HCT116 (cell line): ENCODE measurements at regions not wholly inside any gene's neighbourhood (a gene's known extent, or its start where the extent isn't known, plus 50 kb on each side); places are given as distances from the start of the nearest gene placed in this dataset.

Source experiments
- ATAC-seq: fragments of 200-7000 bp; cut with Tn5 transposase; 2 replicates; pipeline ENCODE4 v1.9.1; 2020; ENCODE audit warnings: mild to moderate bottlenecking, moderate library complexity
- BruUV-seq: library from RNA; stranded (reverse); fragments of 400-500 nt; replicated peaks from 2 replicates; lab custom pipeline; 2021; lab: Mats Ljungman, UMichigan
- CTCF ChIA-PET: fragments of 300-600 bp; sonication (Branson Sonifier 250); formaldehyde crosslinking; loops from one replicate; lab custom pipeline; 2021; ENCODE audit warnings: antibody characterized with exemption; lab: Charles Lee
- POLR2A ChIA-PET: fragments of 300-600, 350-600 bp; sonication (Branson Sonifier 250); formaldehyde crosslinking; loops from one replicate; lab custom pipeline; 2021; ENCODE audit warnings: antibody characterized with exemption; lab: Charles Lee
- RAD21 ChIA-PET, 2 experiments: fragments of 300-600 bp; sonication (Branson Sonifier 250); formaldehyde crosslinking; loops; one replicate each; lab custom pipeline; 2023; ENCODE audit warnings: low total read pairs in 2 of 2; ENCODE audit not compliant: uncharacterized antibody in 2 of 2, unreplicated experiment in 2 of 2, low non-redundant PET in 1 of 2; lab: Charles Lee
- DNase-seq: peaks from one replicate; pipeline ENCODE4 v3.0.0-alpha.2; 2010; ENCODE audit warnings: low read depth, low spot score
- H2AFZ ChIP-seq: fragments of 200-600 bp; shearing (Covaris generic), sonication (generic); 2 replicates; pipeline ENCODE4 v1.6.1; 2017; ENCODE audit warnings: low read depth, mixed run types, mixed read lengths, antibody characterized with exemption, low read length; ENCODE audit not compliant: poor library complexity, severe bottlenecking
- H3K27ac ChIP-seq: 2 replicates; pipeline ENCODE4 v1.5.1; 2012; ENCODE audit warnings: low read depth, low read length
- H3K27me3 ChIP-seq: fragments of 200-600 bp; sonication (generic); 2 replicates; pipeline ENCODE4 v1.6.1; 2016; ENCODE audit warnings: mixed run types, low read length, mixed read lengths; ENCODE audit not compliant: insufficient read depth
- H3K36me3 ChIP-seq, 2 experiments: fragments of 200-500 bp in 1 of 2; fragments of 200-600 bp in 1 of 2; sonication (Bioruptor generic) in 1 of 2; sonication (generic) in 1 of 2; 2 replicates each; pipeline versions ENCODE4 v1.5.1 to v1.6.1; 2014 to 2016; ENCODE audit warnings: low read length in 2 of 2, inconsistent platforms in 1 of 2, mixed read lengths in 1 of 2, mixed run types in 1 of 2; ENCODE audit not compliant: insufficient read depth in 2 of 2, control insufficient read depth in 1 of 2
- H3K4me1 ChIP-seq, 2 experiments: fragments of 200-600 bp in 1 of 2; sonication (generic) in 1 of 2; 2 replicates each; pipeline versions ENCODE4 v1.5.1 to v1.6.1; 2012 to 2017; ENCODE audit warnings: low read length in 2 of 2, inconsistent platforms in 1 of 2, mild to moderate bottlenecking in 1 of 2, mixed read lengths in 1 of 2, mixed run types in 1 of 2, moderate library complexity in 1 of 2; ENCODE audit not compliant: insufficient read depth in 2 of 2, control insufficient read depth in 1 of 2
- H3K4me2 ChIP-seq: fragments of 200-600 bp; sonication (generic); 2 replicates; pipeline ENCODE4 v1.6.1; 2017; ENCODE audit warnings: mixed run types, low read length, mixed read lengths
- H3K4me3 ChIP-seq, 2 experiments: fragments of 200-600 bp in 1 of 2; sonication (generic) in 1 of 2; replicated peaks in 1 of 2; 2 replicates each; pipeline ENCODE4 v1.5.1; 2011 to 2016; ENCODE audit warnings: low read length in 2 of 2, control low read depth in 1 of 2, low read depth in 1 of 2, mild to moderate bottlenecking in 1 of 2, mixed read lengths in 1 of 2, mixed run types in 1 of 2
- H3K79me2 ChIP-seq: fragments of 200-600 bp; sonication (generic); 2 replicates; pipeline ENCODE4 v1.6.1; 2017; ENCODE audit warnings: mild to moderate bottlenecking, mixed run types, low read length, moderate library complexity, mixed read lengths; ENCODE audit not compliant: insufficient read depth
- H3K9ac ChIP-seq: fragments of 200-600 bp; sonication (generic); 2 replicates; pipeline ENCODE4 v1.6.1; 2016; ENCODE audit warnings: low read length, mixed read lengths
- H3K9me2 ChIP-seq: fragments of 200-600 bp; sonication (generic), shearing (Covaris generic); 2 replicates; pipeline ENCODE4 v1.6.1; 2017; ENCODE audit warnings: mixed run types, mild to moderate bottlenecking, moderate library complexity; ENCODE audit not compliant: insufficient read depth
- H3K9me3 ChIP-seq, 2 experiments: fragments of 200-500 bp in 1 of 2; fragments of 200-600 bp in 1 of 2; sonication (Bioruptor generic) in 1 of 2; sonication (generic) in 1 of 2; 2 replicates each; pipeline ENCODE4 v1.6.1; 2014 to 2017; ENCODE audit warnings: low read length in 2 of 2, mixed read lengths in 2 of 2, inconsistent platforms in 1 of 2, low read depth in 1 of 2, mild to moderate bottlenecking in 1 of 2, mixed run types in 1 of 2, moderate library complexity in 1 of 2; ENCODE audit not compliant: control insufficient read depth in 1 of 2, insufficient read depth in 1 of 2
- H4K20me1 ChIP-seq: fragments of 200-600 bp; sonication (generic), shearing (Covaris generic); 2 replicates; pipeline ENCODE4 v1.6.1; 2017; ENCODE audit warnings: mixed run types, mild to moderate bottlenecking, moderate library complexity; ENCODE audit not compliant: insufficient read depth
- CBX3 ChIP-seq: IDR thresholded peaks from 2 replicates; pipeline ENCODE4 v1.6.1; 2012; ENCODE audit warnings: low read depth
- EZH2 ChIP-seq: fragments of 200-600 bp; sonication (generic); IDR thresholded peaks from 2 replicates; pipeline ENCODE4 v1.6.1; 2017; ENCODE audit warnings: antibody characterized with exemption, mixed run types
- FOSL1 ChIP-seq: IDR thresholded peaks from 2 replicates; pipeline ENCODE4 v1.6.1; 2012; ENCODE audit warnings: low read depth
- JUND ChIP-seq: IDR thresholded peaks from 2 replicates; pipeline ENCODE4 v1.6.1; 2012
- POLR2A ChIP-seq: IDR thresholded peaks from 2 replicates; pipeline ENCODE4 v1.7.0; 2011; ENCODE audit warnings: borderline replicate concordance; ENCODE audit not compliant: insufficient read depth, insufficient read length; ENCODE audit errors: extremely low read depth
- RAD21 ChIP-seq: IDR thresholded peaks from 2 replicates; pipeline ENCODE4 v1.6.1; 2012; ENCODE audit warnings: low read depth, mild to moderate bottlenecking
- SRF ChIP-seq: IDR thresholded peaks from 2 replicates; pipeline ENCODE4 v1.6.1; 2012; ENCODE audit warnings: low read depth
- ZNF274 ChIP-seq: fragments of 200-500 bp; sonication (Bioruptor generic); IDR thresholded peaks from 2 replicates; pipeline ENCODE4 v1.6.1; 2014; ENCODE audit warnings: mild to moderate bottlenecking, low read depth, low read length, inconsistent platforms
- intact Hi-C: fragments of 100-400 bp; cut with micrococcal nuclease; formaldehyde crosslinking; loops from 2 replicates; pipeline ENCODE4 v1.10.0; 2022
- TF ChIP-seq, protein P1 (sequence below), 3 experiments: fragments of 200-600 bp in 1 of 3; sonication (generic) in 1 of 3; IDR thresholded peaks in 2 of 3; conservative IDR thresholded peaks in 1 of 3; 2 replicates each; pipeline ENCODE4 v1.5.1; 2012 to 2017; ENCODE audit warnings: low read depth in 2 of 3, low read length in 2 of 3, antibody characterized with exemption in 1 of 3, borderline replicate concordance in 1 of 3, control low read depth in 1 of 3, mild to moderate bottlenecking in 1 of 3, mixed read lengths in 1 of 3, mixed run types in 1 of 3, moderate library complexity in 1 of 3; ENCODE audit not compliant: insufficient read depth in 1 of 3
- TF ChIP-seq, protein P2 (sequence below): IDR thresholded peaks from 2 replicates; pipeline ENCODE4 v1.6.1; 2012; ENCODE audit warnings: low read depth
- TF ChIP-seq, protein P3 (sequence below): IDR thresholded peaks from 2 replicates; pipeline ENCODE4 v1.6.1; 2012

DNA sequence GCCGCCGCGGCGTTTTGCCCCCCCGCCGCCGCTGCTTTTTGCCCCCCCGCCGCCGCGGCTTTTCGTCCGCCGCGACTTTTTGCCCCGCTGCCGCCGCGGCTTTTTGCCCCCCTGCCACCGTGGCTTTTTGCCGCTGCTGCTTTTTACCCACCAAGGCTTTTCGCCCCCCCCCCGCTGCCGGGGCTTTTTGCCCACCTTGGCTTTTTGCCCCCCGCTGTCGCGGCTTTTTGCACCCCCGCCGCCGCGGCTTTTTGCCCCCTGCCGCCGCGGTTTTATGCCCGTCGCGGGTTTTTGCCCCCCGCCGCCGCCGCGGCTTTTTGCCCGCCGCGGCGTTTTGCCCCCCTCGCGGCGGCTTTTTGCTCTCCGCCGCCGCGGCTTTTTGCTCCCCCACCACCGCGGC is 1343.0 kb downstream of the TP53TG3F start:
- Histone ChIP-seq H2AFZ (no peak overlapping the region), H4K20me1 (no peaks in the 10 kb centered on the region), H3K4me1 (no peaks in the 10 kb centered on the region), H3K9me3 (peaks cover 0 to 4% of the 10 kb centered on the region in 2 experiments; a peak in 2 of 4 replicates), H3K4me3 (no peak overlapping the region), H3K9me2 (no peaks in the 10 kb centered on the region), H3K27ac (no peak overlapping the region), H3K79me2 (no peaks in the 10 kb centered on the region), H3K4me2 (no peak overlapping the region), H3K36me3 (no peaks in the 10 kb centered on the region), H3K9ac (no peak overlapping the region), H3K27me3 (no peaks in the 10 kb centered on the region)
- no TSS peak for BruUV-seq
- TF ChIP-seq, protein P1, sequence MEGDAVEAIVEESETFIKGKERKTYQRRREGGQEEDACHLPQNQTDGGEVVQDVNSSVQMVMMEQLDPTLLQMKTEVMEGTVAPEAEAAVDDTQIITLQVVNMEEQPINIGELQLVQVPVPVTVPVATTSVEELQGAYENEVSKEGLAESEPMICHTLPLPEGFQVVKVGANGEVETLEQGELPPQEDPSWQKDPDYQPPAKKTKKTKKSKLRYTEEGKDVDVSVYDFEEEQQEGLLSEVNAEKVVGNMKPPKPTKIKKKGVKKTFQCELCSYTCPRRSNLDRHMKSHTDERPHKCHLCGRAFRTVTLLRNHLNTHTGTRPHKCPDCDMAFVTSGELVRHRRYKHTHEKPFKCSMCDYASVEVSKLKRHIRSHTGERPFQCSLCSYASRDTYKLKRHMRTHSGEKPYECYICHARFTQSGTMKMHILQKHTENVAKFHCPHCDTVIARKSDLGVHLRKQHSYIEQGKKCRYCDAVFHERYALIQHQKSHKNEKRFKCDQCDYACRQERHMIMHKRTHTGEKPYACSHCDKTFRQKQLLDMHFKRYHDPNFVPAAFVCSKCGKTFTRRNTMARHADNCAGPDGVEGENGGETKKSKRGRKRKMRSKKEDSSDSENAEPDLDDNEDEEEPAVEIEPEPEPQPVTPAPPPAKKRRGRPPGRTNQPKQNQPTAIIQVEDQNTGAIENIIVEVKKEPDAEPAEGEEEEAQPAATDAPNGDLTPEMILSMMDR (IDR thresholded peaks at IDR 0.05 in 2 of 3, conservative IDR thresholded peaks at IDR 0.05 in 1 of 3; ENCODE audit: borderline replicate concordance in 1 of 3, insufficient read depth in 1 of 3, low read depth in 2 of 3, low read length in 2 of 3): no peak
- intact Hi-C loops: no loop called here
- ChIA-PET POLR2A (no interaction called here), RAD21 (no interaction called here), CTCF (no interaction called here)
- ATAC-seq (no peak), DNase-seq (no peak)

DNA sequence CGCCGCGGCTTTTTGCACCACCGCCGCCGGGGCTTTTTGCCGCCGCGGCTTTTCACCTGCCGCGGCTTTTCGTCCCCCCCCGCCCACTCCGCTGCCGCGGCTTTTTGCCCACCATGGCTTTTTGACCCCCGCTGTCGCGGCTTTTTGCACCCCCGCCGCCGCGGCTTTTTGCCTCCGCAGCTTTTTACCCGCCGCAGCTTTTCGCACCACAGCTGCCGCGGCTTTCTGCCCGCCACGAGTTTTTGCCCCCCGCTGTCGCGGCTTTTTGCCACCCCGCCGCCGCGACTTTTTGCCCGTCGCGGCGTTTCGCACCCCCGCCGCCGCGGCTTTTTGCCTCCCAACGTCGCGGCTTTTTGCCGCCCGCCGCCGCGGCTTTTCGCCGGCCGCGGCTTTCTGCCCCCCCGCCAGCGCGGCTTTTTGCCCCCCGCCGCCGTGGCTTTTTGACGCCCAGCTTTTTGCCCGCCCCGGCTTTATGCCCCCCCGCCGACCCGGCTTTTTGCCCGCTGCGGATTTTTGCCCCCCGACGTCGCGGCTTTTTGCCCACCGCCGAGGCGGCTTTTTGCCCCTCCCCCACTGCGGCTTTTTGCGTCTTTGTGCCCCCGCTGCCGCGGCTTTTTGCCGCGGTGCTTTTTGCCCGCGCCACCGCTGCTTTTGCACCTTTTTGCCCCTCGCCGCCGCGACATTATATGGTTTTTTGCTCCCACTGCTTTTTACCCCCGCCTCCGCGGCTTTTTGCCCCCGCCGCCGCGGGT is 1343.6 kb downstream of the TP53TG3F start:
- ChIA-PET RAD21 (no interaction called here), POLR2A (no interaction called here), CTCF (no interaction called here)
- Histone ChIP-seq H3K9me2 (no peaks in the 10 kb centered on the region), H2AFZ (no peak overlapping the region), H3K79me2 (no peaks in the 10 kb centered on the region), H4K20me1 (no peaks in the 10 kb centered on the region), H3K4me2 (no peak overlapping the region), H3K9me3 (peaks cover 0 to 4% of the 10 kb centered on the region in 2 experiments; a peak in 2 of 4 replicates), H3K36me3 (no peaks in the 10 kb centered on the region), H3K27me3 (no peaks in the 10 kb centered on the region), H3K4me1 (no peaks in the 10 kb centered on the region), H3K9ac (no peak overlapping the region), H3K27ac (no peak overlapping the region), H3K4me3 (no peak overlapping the region)
- DNase-seq: no peak
- BruUV-seq: no TSS peak
- intact Hi-C loops: no loop called here
- ATAC-seq: no peak
- TF ChIP-seq ZNF274 (no peak), RAD21 (no peak), CBX3 (no peak), POLR2A (no peak), SRF (no peak), EZH2 (no peak), FOSL1 (no peak), JUND (no peak)
- TF ChIP-seq, protein P2, sequence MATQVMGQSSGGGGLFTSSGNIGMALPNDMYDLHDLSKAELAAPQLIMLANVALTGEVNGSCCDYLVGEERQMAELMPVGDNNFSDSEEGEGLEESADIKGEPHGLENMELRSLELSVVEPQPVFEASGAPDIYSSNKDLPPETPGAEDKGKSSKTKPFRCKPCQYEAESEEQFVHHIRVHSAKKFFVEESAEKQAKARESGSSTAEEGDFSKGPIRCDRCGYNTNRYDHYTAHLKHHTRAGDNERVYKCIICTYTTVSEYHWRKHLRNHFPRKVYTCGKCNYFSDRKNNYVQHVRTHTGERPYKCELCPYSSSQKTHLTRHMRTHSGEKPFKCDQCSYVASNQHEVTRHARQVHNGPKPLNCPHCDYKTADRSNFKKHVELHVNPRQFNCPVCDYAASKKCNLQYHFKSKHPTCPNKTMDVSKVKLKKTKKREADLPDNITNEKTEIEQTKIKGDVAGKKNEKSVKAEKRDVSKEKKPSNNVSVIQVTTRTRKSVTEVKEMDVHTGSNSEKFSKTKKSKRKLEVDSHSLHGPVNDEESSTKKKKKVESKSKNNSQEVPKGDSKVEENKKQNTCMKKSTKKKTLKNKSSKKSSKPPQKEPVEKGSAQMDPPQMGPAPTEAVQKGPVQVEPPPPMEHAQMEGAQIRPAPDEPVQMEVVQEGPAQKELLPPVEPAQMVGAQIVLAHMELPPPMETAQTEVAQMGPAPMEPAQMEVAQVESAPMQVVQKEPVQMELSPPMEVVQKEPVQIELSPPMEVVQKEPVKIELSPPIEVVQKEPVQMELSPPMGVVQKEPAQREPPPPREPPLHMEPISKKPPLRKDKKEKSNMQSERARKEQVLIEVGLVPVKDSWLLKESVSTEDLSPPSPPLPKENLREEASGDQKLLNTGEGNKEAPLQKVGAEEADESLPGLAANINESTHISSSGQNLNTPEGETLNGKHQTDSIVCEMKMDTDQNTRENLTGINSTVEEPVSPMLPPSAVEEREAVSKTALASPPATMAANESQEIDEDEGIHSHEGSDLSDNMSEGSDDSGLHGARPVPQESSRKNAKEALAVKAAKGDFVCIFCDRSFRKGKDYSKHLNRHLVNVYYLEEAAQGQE: no peak
- TF ChIP-seq, protein P1 (IDR thresholded peaks at IDR 0.05 in 2 of 3, conservative IDR thresholded peaks at IDR 0.05 in 1 of 3; ENCODE audit: borderline replicate concordance in 1 of 3, insufficient read depth in 1 of 3, low read depth in 2 of 3, low read length in 2 of 3): no peak
- TF ChIP-seq, protein P3, sequence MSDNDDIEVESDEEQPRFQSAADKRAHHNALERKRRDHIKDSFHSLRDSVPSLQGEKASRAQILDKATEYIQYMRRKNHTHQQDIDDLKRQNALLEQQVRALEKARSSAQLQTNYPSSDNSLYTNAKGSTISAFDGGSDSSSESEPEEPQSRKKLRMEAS: no peak
